Liver (tissue), 7 donors: ENCODE measurements at regions not wholly inside any gene's neighbourhood (a gene's known extent, or its start where the extent isn't known, plus 50 kb on each side); places are given as distances from the start of the nearest gene placed in this dataset.
"Not testable (repeated sequence)": the region's sequence is repeated elsewhere in the genome, so short reads cannot be mapped to it uniquely, and the experiment has no call there.

Experiments used
- DNase-seq: peaks from one replicate; pipeline ENCODE4 v3.0.0-alpha.2; 2017; ENCODE audit warnings: low spot score
- H3K27ac ChIP-seq, 2 donors: one replicate each; pipeline ENCODE4 v1.7.0; 2013; ENCODE audit warnings: inconsistent platforms in 2 of 2, low read length in 2 of 2, control low read depth in 1 of 2, low read depth in 1 of 2, mild to moderate bottlenecking in 1 of 2
- H3K27me3 ChIP-seq, 4 donors: one replicate each; pipeline versions ENCODE4 v1.6.1 to v1.7.0; 2013; ENCODE audit warnings: low read length in 3 of 4, inconsistent platforms in 1 of 4, mild to moderate bottlenecking in 1 of 4, moderate library complexity in 1 of 4; ENCODE audit not compliant: control insufficient read depth in 4 of 4, insufficient read depth in 4 of 4
- H3K36me3 ChIP-seq, 4 donors: one replicate each; pipeline versions ENCODE4 v1.6.1 to v1.7.0; 2013; ENCODE audit warnings: low read length in 3 of 4, mild to moderate bottlenecking in 3 of 4, low read depth in 1 of 4, moderate library complexity in 1 of 4; ENCODE audit not compliant: control insufficient read depth in 4 of 4, insufficient read depth in 3 of 4
- H3K4me1 ChIP-seq, 4 donors: one replicate each; pipeline versions ENCODE4 v1.6.1 to v1.7.0; 2013; ENCODE audit warnings: low read length in 3 of 4, mild to moderate bottlenecking in 3 of 4, moderate library complexity in 1 of 4; ENCODE audit not compliant: control insufficient read depth in 4 of 4, insufficient read depth in 4 of 4
- H3K4me3 ChIP-seq, 3 donors: one replicate each; pipeline versions ENCODE4 v1.6.1 to v1.7.0; 2013; ENCODE audit warnings: low read length in 3 of 3, control low read depth in 1 of 3, low read depth in 1 of 3, mild to moderate bottlenecking in 1 of 3
- H3K9ac ChIP-seq, 2 donors: one replicate each; pipeline ENCODE4 v1.7.0; 2013; ENCODE audit warnings: low read length in 2 of 2, mild to moderate bottlenecking in 2 of 2, moderate library complexity in 2 of 2, control low read depth in 1 of 2, low read depth in 1 of 2
- H3K9me3 ChIP-seq, 4 donors: one replicate each; pipeline versions ENCODE4 v1.6.1 to v1.7.0; 2013; ENCODE audit warnings: low read length in 3 of 4; ENCODE audit not compliant: control insufficient read depth in 4 of 4
- EGR1 ChIP-seq, 2 donors: IDR thresholded peaks; 2 replicates each; pipeline ENCODE4 v1.6.1; 2016 to 2018; ENCODE audit warnings: antibody characterized with exemption in 2 of 2, low read depth in 2 of 2
- FOXA2 ChIP-seq: IDR thresholded peaks from 2 replicates; pipeline ENCODE4 v1.6.1; 2016; ENCODE audit warnings: antibody characterized with exemption
- GABPA ChIP-seq, 2 donors: IDR thresholded peaks in 1 of 2; conservative IDR thresholded peaks in 1 of 2; 2 replicates each; pipeline ENCODE4 v1.6.1; 2016; ENCODE audit warnings: antibody characterized with exemption in 2 of 2, mild to moderate bottlenecking in 1 of 2, moderate library complexity in 1 of 2
- RXRA ChIP-seq, 2 donors: IDR thresholded peaks; 2 replicates each; pipeline ENCODE4 v1.6.1; 2017 to 2018; ENCODE audit warnings: antibody characterized with exemption in 2 of 2, mild to moderate bottlenecking in 1 of 2
- SP1 ChIP-seq: IDR thresholded peaks from 2 replicates; pipeline ENCODE4 v1.6.1; 2018; ENCODE audit warnings: antibody characterized with exemption, mild to moderate bottlenecking
- TAF1 ChIP-seq: conservative IDR thresholded peaks from 2 replicates; pipeline ENCODE4 v1.6.1; 2016; ENCODE audit warnings: antibody characterized with exemption, mild to moderate bottlenecking
- WGBS: extraction: QIAGEN DNeasy Blood & Tissue Kit; methylation state at CpG from one replicate; pipeline ENCODE4 v1.1.7; 2013; 5-methylcytosine and 5-hydroxymethylcytosine counted together
- TF ChIP-seq, protein P1 (sequence below): IDR thresholded peaks from 2 replicates; pipeline ENCODE4 v1.6.1; 2016; ENCODE audit warnings: antibody characterized with exemption
- TF ChIP-seq, protein P2 (sequence below): IDR thresholded peaks from 2 replicates; pipeline ENCODE4 v1.6.1; 2016; ENCODE audit warnings: antibody characterized with exemption, mild to moderate bottlenecking
- TF ChIP-seq, protein P3 (sequence below): IDR thresholded peaks from 2 replicates; pipeline ENCODE4 v1.6.1; 2016; ENCODE audit warnings: antibody characterized with exemption
- donor health status: healthy.
- donor health status: healthy.
- donor health status: healthy.
- donor health status: healthy.

DNA sequence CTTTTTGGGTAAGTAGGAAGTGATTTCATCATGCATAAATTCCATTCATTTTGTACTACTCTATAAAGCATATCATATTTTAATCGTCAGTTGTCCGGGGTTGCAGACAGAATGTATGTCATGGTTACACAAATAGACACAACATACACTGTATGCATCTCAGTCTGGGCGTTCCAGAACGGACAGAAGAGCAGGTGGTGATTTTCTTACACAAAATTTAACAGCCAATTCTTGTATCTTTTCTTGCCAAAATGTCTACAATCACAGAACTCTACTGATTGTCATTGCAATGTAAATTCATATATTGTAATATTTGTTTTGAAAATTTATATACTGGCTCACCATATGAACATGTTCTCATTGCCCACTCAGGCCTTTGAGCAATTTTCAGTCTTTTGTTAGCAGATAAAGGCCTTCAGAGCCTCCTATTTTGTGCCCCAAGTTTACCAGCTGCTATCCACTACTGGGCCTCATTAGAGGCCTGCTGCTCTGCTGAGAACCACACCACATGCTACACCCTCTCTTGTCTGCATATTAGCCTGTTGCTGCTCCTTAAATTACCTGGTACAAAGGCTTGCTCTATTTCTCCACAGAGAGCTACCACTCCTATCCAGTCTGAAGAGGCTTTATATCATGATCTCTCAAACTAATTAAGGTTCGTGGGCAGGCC lies 61.5 kb downstream of the PRDM13 start:
- Histone ChIP-seq H3K9me3 (no peaks in the 10 kb centered on the region), H3K27ac (no peak overlapping the region), H3K4me1 (no peaks in the 10 kb centered on the region), H3K9ac (no peak overlapping the region), H3K4me3 (no peak overlapping the region), H3K36me3 (no peaks in the 10 kb centered on the region), H3K27me3 (no peaks in the 10 kb centered on the region)
- DNase-seq, result no peak
- WGBS, result 77% methylated on average over 5 of the region's 5 CpGs
- no peak for TF ChIP-seq SP1
- TF ChIP-seq, protein P1, sequence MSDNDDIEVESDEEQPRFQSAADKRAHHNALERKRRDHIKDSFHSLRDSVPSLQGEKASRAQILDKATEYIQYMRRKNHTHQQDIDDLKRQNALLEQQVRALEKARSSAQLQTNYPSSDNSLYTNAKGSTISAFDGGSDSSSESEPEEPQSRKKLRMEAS, result no peak

DNA sequence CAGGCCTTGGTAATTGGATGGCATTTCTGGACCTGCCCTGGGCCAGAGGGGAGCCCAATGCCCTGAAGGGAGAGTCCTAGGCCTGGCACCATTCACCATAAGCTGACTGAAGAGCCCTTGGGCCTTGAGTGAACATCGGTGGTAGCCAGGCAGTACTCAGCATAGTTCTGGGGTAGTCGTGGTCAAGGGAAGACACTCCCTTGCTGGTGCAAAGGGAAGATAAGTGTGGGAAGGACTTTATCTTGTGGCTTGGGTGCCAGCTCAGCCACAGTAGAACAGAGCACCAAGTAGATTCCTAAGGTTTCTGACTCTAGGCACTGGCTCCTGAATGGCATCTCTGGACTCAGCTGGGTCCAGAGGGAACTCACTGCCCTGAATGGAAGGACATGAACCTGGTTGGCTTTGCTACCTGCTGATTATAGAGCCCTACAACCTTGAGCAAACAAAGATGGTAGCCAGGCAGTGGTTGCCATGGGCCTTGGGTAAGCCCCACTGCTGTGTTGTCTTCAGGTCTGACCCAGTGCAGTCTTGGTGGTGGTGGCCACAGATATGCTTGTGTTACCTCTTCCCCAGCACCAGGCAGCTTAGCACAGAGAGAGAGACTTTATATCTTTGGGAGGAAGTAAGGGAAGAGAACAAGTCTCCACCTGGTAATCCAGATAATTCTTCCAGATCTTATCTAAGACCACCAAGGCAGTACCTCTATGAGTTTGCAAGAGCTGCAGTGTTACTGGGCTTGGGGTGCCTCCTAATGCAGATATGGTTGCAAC lies 83.5 kb downstream of the PRDM13 start:
- Histone ChIP-seq H3K27ac (no peak overlapping the region), H3K27me3 (no peaks in the 10 kb centered on the region), H3K36me3 (no peaks in the 10 kb centered on the region), H3K4me3 (no peak overlapping the region), H3K4me1 (no peaks in the 10 kb centered on the region), H3K9me3 (no peaks in the 10 kb centered on the region), H3K9ac (no peak overlapping the region)
- no peak for DNase-seq
- TF ChIP-seq GABPA (IDR thresholded peaks at IDR 0.05 in 1 of 2, conservative IDR thresholded peaks at IDR 0.05 in 1 of 2) (no peak), EGR1 (IDR thresholded peaks at IDR 0.05; ENCODE audit: low read depth in 2 of 2) (no peak), TAF1 (no peak), FOXA2 (no peak), RXRA (IDR thresholded peaks at IDR 0.05) (no peak)
- TF ChIP-seq, protein P2, sequence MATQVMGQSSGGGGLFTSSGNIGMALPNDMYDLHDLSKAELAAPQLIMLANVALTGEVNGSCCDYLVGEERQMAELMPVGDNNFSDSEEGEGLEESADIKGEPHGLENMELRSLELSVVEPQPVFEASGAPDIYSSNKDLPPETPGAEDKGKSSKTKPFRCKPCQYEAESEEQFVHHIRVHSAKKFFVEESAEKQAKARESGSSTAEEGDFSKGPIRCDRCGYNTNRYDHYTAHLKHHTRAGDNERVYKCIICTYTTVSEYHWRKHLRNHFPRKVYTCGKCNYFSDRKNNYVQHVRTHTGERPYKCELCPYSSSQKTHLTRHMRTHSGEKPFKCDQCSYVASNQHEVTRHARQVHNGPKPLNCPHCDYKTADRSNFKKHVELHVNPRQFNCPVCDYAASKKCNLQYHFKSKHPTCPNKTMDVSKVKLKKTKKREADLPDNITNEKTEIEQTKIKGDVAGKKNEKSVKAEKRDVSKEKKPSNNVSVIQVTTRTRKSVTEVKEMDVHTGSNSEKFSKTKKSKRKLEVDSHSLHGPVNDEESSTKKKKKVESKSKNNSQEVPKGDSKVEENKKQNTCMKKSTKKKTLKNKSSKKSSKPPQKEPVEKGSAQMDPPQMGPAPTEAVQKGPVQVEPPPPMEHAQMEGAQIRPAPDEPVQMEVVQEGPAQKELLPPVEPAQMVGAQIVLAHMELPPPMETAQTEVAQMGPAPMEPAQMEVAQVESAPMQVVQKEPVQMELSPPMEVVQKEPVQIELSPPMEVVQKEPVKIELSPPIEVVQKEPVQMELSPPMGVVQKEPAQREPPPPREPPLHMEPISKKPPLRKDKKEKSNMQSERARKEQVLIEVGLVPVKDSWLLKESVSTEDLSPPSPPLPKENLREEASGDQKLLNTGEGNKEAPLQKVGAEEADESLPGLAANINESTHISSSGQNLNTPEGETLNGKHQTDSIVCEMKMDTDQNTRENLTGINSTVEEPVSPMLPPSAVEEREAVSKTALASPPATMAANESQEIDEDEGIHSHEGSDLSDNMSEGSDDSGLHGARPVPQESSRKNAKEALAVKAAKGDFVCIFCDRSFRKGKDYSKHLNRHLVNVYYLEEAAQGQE, result no peak
- TF ChIP-seq, protein P3, sequence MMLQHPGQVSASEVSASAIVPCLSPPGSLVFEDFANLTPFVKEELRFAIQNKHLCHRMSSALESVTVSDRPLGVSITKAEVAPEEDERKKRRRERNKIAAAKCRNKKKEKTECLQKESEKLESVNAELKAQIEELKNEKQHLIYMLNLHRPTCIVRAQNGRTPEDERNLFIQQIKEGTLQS, result no peak
- WGBS, result 82% methylated on average over 2 of the region's 2 CpGs

DNA sequence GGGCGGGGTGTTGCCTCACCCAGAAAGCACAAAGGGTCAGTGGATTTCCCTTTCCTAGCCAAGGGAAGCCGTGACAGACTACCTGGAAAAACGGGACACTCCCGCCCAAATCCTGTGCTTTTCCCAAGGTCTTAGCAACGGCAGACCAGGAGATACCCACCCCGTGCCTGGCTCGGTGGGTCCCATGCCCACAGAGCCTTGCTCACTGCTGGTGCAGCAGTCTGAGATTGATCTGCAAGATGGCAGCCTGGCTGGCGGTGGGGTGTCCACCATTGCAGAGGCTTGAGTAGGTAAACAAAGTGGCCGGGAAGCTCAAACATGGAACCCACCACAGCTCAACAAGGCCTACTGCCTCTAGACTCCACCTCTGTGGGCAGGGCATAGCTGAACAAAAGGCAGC lies 95.7 kb downstream of the PRDM13 start:
- H3K27me3 ChIP-seq, H3K27ac ChIP-seq, H3K4me3 ChIP-seq, DNase-seq, H3K36me3 ChIP-seq, H3K9me3 ChIP-seq, H3K4me1 ChIP-seq, H3K9ac ChIP-seq: not testable (repeated sequence)
- WGBS, result 85% methylated on average over 9 of the region's 9 CpGs
